Loucy (cell line): ENCODE measurements at regions not wholly inside any gene's neighbourhood (a gene's known extent, or its start where the extent isn't known, plus 50 kb on each side); places are given as distances from the start of the nearest gene placed in this dataset.

Experiments
- H2AFZ ChIP-seq: fragments of 200-600 bp; sonication (generic); 2 replicates; pipeline ENCODE4 v1.6.0; 2016; ENCODE audit warnings: antibody characterized with exemption, mild to moderate bottlenecking, low read length, moderate library complexity
- H3F3A ChIP-seq: fragments of 200-600 bp; 2 replicates; pipeline ENCODE4 v1.6.0; 2016; ENCODE audit warnings: antibody characterized with exemption, low read depth, mild to moderate bottlenecking
- H3K27me3 ChIP-seq: fragments of 200-600 bp; sonication (generic); 2 replicates; pipeline ENCODE4 v1.6.1; 2014; ENCODE audit warnings: low read length, mild to moderate bottlenecking; ENCODE audit not compliant: insufficient read depth, poor library complexity, severe bottlenecking
- H3K36me3 ChIP-seq: fragments of 200-600 bp; sonication (generic); 2 replicates; pipeline ENCODE4 v1.6.1; 2016; ENCODE audit warnings: low read length; ENCODE audit not compliant: insufficient read depth
- H3K4me1 ChIP-seq: fragments of 200-600 bp; sonication (generic); 2 replicates; pipeline ENCODE4 v1.5.1; 2014; ENCODE audit warnings: low read length, mild to moderate bottlenecking; ENCODE audit not compliant: insufficient read depth, poor library complexity, severe bottlenecking
- H3K4me2 ChIP-seq: fragments of 200-600 bp; sonication (generic); 2 replicates; pipeline ENCODE4 v1.6.0; 2014; ENCODE audit warnings: antibody characterized with exemption, low read length, low read depth, mild to moderate bottlenecking; ENCODE audit not compliant: poor library complexity, severe bottlenecking
- H3K4me3 ChIP-seq: fragments of 200-600 bp; sonication (generic); 2 replicates; pipeline ENCODE4 v1.5.1; 2014; ENCODE audit warnings: low read length, mild to moderate bottlenecking, mixed read lengths; ENCODE audit not compliant: poor library complexity, severe bottlenecking
- H3K79me2 ChIP-seq: fragments of 200-600 bp; sonication (generic); 2 replicates; pipeline ENCODE4 v1.6.1; 2014; ENCODE audit warnings: low read length; ENCODE audit not compliant: insufficient read depth
- H3K9ac ChIP-seq: fragments of 200-600 bp; sonication (generic); 2 replicates; pipeline ENCODE4 v1.6.0; 2014; ENCODE audit warnings: mild to moderate bottlenecking, low read depth, low read length, moderate library complexity; ENCODE audit not compliant: poor library complexity, severe bottlenecking
- H3K9me2 ChIP-seq: fragments of 200-600 bp; sonication (generic); replicated peaks from 2 replicates; pipeline ENCODE4 v1.6.1; 2016; ENCODE audit warnings: low read depth, low read length, mixed read lengths
- H3K9me3 ChIP-seq: fragments of 200-600 bp; sonication (generic); 2 replicates; pipeline ENCODE4 v1.6.1; 2014; ENCODE audit warnings: mild to moderate bottlenecking, antibody characterized with exemption, low read length, low read depth; ENCODE audit not compliant: insufficient read depth
- H4K20me1 ChIP-seq: fragments of 200-600 bp; sonication (generic); 2 replicates; pipeline ENCODE4 v1.6.0; 2014; ENCODE audit warnings: antibody characterized with exemption, low read length, mild to moderate bottlenecking; ENCODE audit not compliant: insufficient read depth, poor library complexity, severe bottlenecking
- CTCF ChIP-seq: fragments of 200-600 bp; sonication (generic); conservative IDR thresholded peaks from 2 replicates; pipeline ENCODE4 v1.5.1; 2014; ENCODE audit warnings: mild to moderate bottlenecking, antibody characterized with exemption, low read length
- EZH2phosphoT487 ChIP-seq: fragments of 200-600 bp; IDR thresholded peaks from 2 replicates; pipeline ENCODE4 v1.6.1; 2018; ENCODE audit warnings: antibody characterized with exemption, mild to moderate bottlenecking, moderate library complexity, borderline replicate concordance

GRCh38 chr5:61805101-61805500, 473.0 kb downstream of the ZSWIM6 start:
- Histone ChIP-seq H3K9me2 (no peaks in the 10 kb centered on the region), H3K9me3 (no peaks in the 10 kb centered on the region), H3K4me3 (no peak overlapping the region), H4K20me1 (no peaks in the 10 kb centered on the region), H2AFZ (no peak overlapping the region), H3K4me2 (no peak overlapping the region), H3K4me1 (no peaks in the 10 kb centered on the region), H3K36me3 (no peaks in the 10 kb centered on the region), H3F3A (no peaks in the 10 kb centered on the region), H3K79me2 (no peaks in the 10 kb centered on the region), H3K27me3 (no peaks in the 10 kb centered on the region), H3K9ac (no peak overlapping the region)
- TF ChIP-seq EZH2phosphoT487 = no peak
- no peak for TF ChIP-seq CTCF

- TF ChIP-seq EZH2phosphoT487 (no peak), CTCF (no peak)
- H3K4me1 ChIP-seq = no peaks in the 10 kb centered on the region
These were observed 474.5 kb downstream of the ZSWIM6 start for GRCh38 chr5:61806491-61807020.

GRCh38 chr5:61808091-61808490, 476.0 kb downstream of the ZSWIM6 start:
- Histone ChIP-seq H4K20me1 (no peaks in the 10 kb centered on the region), H3K36me3 (no peaks in the 10 kb centered on the region), H3K9me2 (no peaks in the 10 kb centered on the region), H3K4me3 (no peak overlapping the region), H3K4me1 (no peaks in the 10 kb centered on the region), H3K4me2 (no peak overlapping the region), H3K79me2 (no peaks in the 10 kb centered on the region), H3K9ac (no peak overlapping the region), H2AFZ (no peak overlapping the region), H3K9me3 (no peaks in the 10 kb centered on the region), H3F3A (no peaks in the 10 kb centered on the region), H3K27me3 (no peaks in the 10 kb centered on the region)
- TF ChIP-seq EZH2phosphoT487 = no peak

More at GRCh38 chr5:61806491-61807020, 474.5 kb downstream of the ZSWIM6 start:
- Histone ChIP-seq H2AFZ (no peak overlapping the region), H3K36me3 (no peaks in the 10 kb centered on the region), H4K20me1 (no peaks in the 10 kb centered on the region), H3K9me3 (no peaks in the 10 kb centered on the region), H3K9me2 (no peaks in the 10 kb centered on the region), H3K79me2 (no peaks in the 10 kb centered on the region), H3K4me3 (no peak overlapping the region), H3K4me2 (no peak overlapping the region), H3K9ac (no peak overlapping the region), H3K27me3 (no peaks in the 10 kb centered on the region), H3F3A (no peaks in the 10 kb centered on the region)

- Histone ChIP-seq H3K79me2 (no peaks in the 10 kb centered on the region), H3K4me1 (no peaks in the 10 kb centered on the region), H3K4me3 (no peak overlapping the region), H3F3A (no peaks in the 10 kb centered on the region), H3K9ac (no peak overlapping the region), H3K36me3 (no peaks in the 10 kb centered on the region), H3K4me2 (no peak overlapping the region), H3K9me2 (no peaks in the 10 kb centered on the region), H4K20me1 (no peaks in the 10 kb centered on the region), H3K27me3 (no peaks in the 10 kb centered on the region), H2AFZ (no peak overlapping the region), H3K9me3 (no peaks in the 10 kb centered on the region)
- TF ChIP-seq CTCF (no peak), EZH2phosphoT487 (no peak)
These were observed 476.9 kb downstream of the ZSWIM6 start for GRCh38 chr5:61808909-61809308.
